ENCODE measurements at regions not wholly inside any gene's neighbourhood (a gene's known extent, or its start where the extent isn't known, plus 50 kb on each side); places are given as distances from the start of the nearest gene placed in this dataset.

GRCh38 chr22:48210198-48210580, 1447.7 kb downstream of the TBC1D22A start (continued):
- TF ChIP-seq, protein P1, sequence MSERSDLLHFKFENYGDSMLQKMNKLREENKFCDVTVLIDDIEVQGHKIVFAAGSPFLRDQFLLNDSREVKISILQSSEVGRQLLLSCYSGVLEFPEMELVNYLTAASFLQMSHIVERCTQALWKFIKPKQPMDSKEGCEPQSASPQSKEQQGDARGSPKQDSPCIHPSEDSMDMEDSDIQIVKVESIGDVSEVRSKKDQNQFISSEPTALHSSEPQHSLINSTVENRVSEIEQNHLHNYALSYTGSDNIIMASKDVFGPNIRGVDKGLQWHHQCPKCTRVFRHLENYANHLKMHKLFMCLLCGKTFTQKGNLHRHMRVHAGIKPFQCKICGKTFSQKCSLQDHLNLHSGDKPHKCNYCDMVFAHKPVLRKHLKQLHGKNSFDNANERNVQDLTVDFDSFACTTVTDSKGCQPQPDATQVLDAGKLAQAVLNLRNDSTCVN (CRISPR knock-in tag; IDR thresholded peaks at IDR 0.05; ENCODE audit: borderline replicate concordance) = no peak
- TF ChIP-seq, protein P2, sequence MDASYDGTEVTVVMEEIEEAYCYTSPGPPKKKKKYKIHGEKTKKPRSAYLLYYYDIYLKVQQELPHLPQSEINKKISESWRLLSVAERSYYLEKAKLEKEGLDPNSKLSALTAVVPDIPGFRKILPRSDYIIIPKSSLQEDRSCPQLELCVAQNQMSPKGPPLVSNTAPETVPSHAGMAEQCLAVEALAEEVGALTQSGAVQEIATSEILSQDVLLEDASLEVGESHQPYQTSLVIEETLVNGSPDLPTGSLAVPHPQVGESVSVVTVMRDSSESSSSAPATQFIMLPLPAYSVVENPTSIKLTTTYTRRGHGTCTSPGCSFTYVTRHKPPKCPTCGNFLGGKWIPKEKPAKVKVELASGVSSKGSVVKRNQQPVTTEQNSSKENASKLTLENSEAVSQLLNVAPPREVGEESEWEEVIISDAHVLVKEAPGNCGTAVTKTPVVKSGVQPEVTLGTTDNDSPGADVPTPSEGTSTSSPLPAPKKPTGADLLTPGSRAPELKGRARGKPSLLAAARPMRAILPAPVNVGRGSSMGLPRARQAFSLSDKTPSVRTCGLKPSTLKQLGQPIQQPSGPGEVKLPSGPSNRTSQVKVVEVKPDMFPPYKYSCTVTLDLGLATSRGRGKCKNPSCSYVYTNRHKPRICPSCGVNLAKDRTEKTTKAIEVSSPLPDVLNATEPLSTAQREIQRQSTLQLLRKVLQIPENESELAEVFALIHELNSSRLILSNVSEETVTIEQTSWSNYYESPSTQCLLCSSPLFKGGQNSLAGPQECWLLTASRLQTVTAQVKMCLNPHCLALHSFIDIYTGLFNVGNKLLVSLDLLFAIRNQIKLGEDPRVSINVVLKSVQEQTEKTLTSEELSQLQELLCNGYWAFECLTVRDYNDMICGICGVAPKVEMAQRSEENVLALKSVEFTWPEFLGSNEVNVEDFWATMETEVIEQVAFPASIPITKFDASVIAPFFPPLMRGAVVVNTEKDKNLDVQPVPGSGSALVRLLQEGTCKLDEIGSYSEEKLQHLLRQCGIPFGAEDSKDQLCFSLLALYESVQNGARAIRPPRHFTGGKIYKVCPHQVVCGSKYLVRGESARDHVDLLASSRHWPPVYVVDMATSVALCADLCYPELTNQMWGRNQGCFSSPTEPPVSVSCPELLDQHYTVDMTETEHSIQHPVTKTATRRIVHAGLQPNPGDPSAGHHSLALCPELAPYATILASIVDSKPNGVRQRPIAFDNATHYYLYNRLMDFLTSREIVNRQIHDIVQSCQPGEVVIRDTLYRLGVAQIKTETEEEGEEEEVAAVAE (CRISPR knock-in tag; IDR thresholded peaks at IDR 0.05; ENCODE audit: borderline replicate concordance) = no peak
- no peak for TF ChIP-seq XBP1 (CRISPR knock-in tag; IDR thresholded peaks at IDR 0.05)
- TF ChIP-seq ZNF660 (CRISPR knock-in tag; IDR thresholded peaks at IDR 0.05; ENCODE audit: borderline replicate concordance, low read depth) = no peak
- TF ChIP-seq, protein P3, sequence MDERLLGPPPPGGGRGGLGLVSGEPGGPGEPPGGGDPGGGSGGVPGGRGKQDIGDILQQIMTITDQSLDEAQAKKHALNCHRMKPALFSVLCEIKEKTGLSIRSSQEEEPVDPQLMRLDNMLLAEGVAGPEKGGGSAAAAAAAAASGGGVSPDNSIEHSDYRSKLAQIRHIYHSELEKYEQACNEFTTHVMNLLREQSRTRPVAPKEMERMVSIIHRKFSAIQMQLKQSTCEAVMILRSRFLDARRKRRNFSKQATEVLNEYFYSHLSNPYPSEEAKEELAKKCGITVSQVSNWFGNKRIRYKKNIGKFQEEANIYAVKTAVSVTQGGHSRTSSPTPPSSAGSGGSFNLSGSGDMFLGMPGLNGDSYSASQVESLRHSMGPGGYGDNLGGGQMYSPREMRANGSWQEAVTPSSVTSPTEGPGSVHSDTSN (CRISPR knock-in tag; IDR thresholded peaks at IDR 0.05) = no peak
- no peak for TF ChIP-seq ZNF225 (CRISPR knock-in tag; IDR thresholded peaks at IDR 0.05)
- no peak for TF ChIP-seq TEAD2 (CRISPR knock-in tag; IDR thresholded peaks at IDR 0.05)
- no peak for TF ChIP-seq ZSCAN22 (CRISPR knock-in tag; IDR thresholded peaks at IDR 0.05)
- no peak for TF ChIP-seq SMAD3 (CRISPR knock-in tag; IDR thresholded peaks at IDR 0.05)

All from HepG2 (cell line).